HCT116 (cell line): ENCODE measurements at regions not wholly inside any gene's neighbourhood (a gene's known extent, or its start where the extent isn't known, plus 50 kb on each side); places are given as distances from the start of the nearest gene placed in this dataset.

Experiments used
- ATAC-seq: fragments of 200-7000 bp; cut with Tn5 transposase; 2 replicates; pipeline ENCODE4 v1.9.1; 2020; ENCODE audit warnings: mild to moderate bottlenecking, moderate library complexity
- BruUV-seq: library from RNA; stranded (reverse); fragments of 400-500 nt; replicated peaks from 2 replicates; lab custom pipeline; 2021; lab: Mats Ljungman, UMichigan
- CTCF ChIA-PET: fragments of 300-600 bp; sonication (Branson Sonifier 250); formaldehyde crosslinking; loops from one replicate; lab custom pipeline; 2021; ENCODE audit warnings: antibody characterized with exemption; lab: Charles Lee
- POLR2A ChIA-PET: fragments of 300-600, 350-600 bp; sonication (Branson Sonifier 250); formaldehyde crosslinking; loops from one replicate; lab custom pipeline; 2021; ENCODE audit warnings: antibody characterized with exemption; lab: Charles Lee
- RAD21 ChIA-PET, 2 experiments: fragments of 300-600 bp; sonication (Branson Sonifier 250); formaldehyde crosslinking; loops; one replicate each; lab custom pipeline; 2023; ENCODE audit warnings: low total read pairs in 2 of 2; ENCODE audit not compliant: uncharacterized antibody in 2 of 2, unreplicated experiment in 2 of 2, low non-redundant PET in 1 of 2; lab: Charles Lee
- DNase-seq: peaks from one replicate; pipeline ENCODE4 v3.0.0-alpha.2; 2010; ENCODE audit warnings: low read depth, low spot score
- H2AFZ ChIP-seq: fragments of 200-600 bp; shearing (Covaris generic), sonication (generic); 2 replicates; pipeline ENCODE4 v1.6.1; 2017; ENCODE audit warnings: low read depth, mixed run types, mixed read lengths, antibody characterized with exemption, low read length; ENCODE audit not compliant: poor library complexity, severe bottlenecking
- H3K27ac ChIP-seq: 2 replicates; pipeline ENCODE4 v1.5.1; 2012; ENCODE audit warnings: low read depth, low read length
- H3K27me3 ChIP-seq: fragments of 200-600 bp; sonication (generic); 2 replicates; pipeline ENCODE4 v1.6.1; 2016; ENCODE audit warnings: mixed run types, low read length, mixed read lengths; ENCODE audit not compliant: insufficient read depth
- H3K36me3 ChIP-seq, 2 experiments: fragments of 200-500 bp in 1 of 2; fragments of 200-600 bp in 1 of 2; sonication (Bioruptor generic) in 1 of 2; sonication (generic) in 1 of 2; 2 replicates each; pipeline versions ENCODE4 v1.5.1 to v1.6.1; 2014 to 2016; ENCODE audit warnings: low read length in 2 of 2, inconsistent platforms in 1 of 2, mixed read lengths in 1 of 2, mixed run types in 1 of 2; ENCODE audit not compliant: insufficient read depth in 2 of 2, control insufficient read depth in 1 of 2
- H3K4me1 ChIP-seq, 2 experiments: fragments of 200-600 bp in 1 of 2; sonication (generic) in 1 of 2; 2 replicates each; pipeline versions ENCODE4 v1.5.1 to v1.6.1; 2012 to 2017; ENCODE audit warnings: low read length in 2 of 2, inconsistent platforms in 1 of 2, mild to moderate bottlenecking in 1 of 2, mixed read lengths in 1 of 2, mixed run types in 1 of 2, moderate library complexity in 1 of 2; ENCODE audit not compliant: insufficient read depth in 2 of 2, control insufficient read depth in 1 of 2
- H3K4me2 ChIP-seq: fragments of 200-600 bp; sonication (generic); 2 replicates; pipeline ENCODE4 v1.6.1; 2017; ENCODE audit warnings: mixed run types, low read length, mixed read lengths
- H3K4me3 ChIP-seq, 2 experiments: fragments of 200-600 bp in 1 of 2; sonication (generic) in 1 of 2; replicated peaks in 1 of 2; 2 replicates each; pipeline ENCODE4 v1.5.1; 2011 to 2016; ENCODE audit warnings: low read length in 2 of 2, control low read depth in 1 of 2, low read depth in 1 of 2, mild to moderate bottlenecking in 1 of 2, mixed read lengths in 1 of 2, mixed run types in 1 of 2
- H3K79me2 ChIP-seq: fragments of 200-600 bp; sonication (generic); 2 replicates; pipeline ENCODE4 v1.6.1; 2017; ENCODE audit warnings: mild to moderate bottlenecking, mixed run types, low read length, moderate library complexity, mixed read lengths; ENCODE audit not compliant: insufficient read depth
- H3K9ac ChIP-seq: fragments of 200-600 bp; sonication (generic); 2 replicates; pipeline ENCODE4 v1.6.1; 2016; ENCODE audit warnings: low read length, mixed read lengths
- H3K9me2 ChIP-seq: fragments of 200-600 bp; sonication (generic), shearing (Covaris generic); 2 replicates; pipeline ENCODE4 v1.6.1; 2017; ENCODE audit warnings: mixed run types, mild to moderate bottlenecking, moderate library complexity; ENCODE audit not compliant: insufficient read depth
- H3K9me3 ChIP-seq, 2 experiments: fragments of 200-500 bp in 1 of 2; fragments of 200-600 bp in 1 of 2; sonication (Bioruptor generic) in 1 of 2; sonication (generic) in 1 of 2; 2 replicates each; pipeline ENCODE4 v1.6.1; 2014 to 2017; ENCODE audit warnings: low read length in 2 of 2, mixed read lengths in 2 of 2, inconsistent platforms in 1 of 2, low read depth in 1 of 2, mild to moderate bottlenecking in 1 of 2, mixed run types in 1 of 2, moderate library complexity in 1 of 2; ENCODE audit not compliant: control insufficient read depth in 1 of 2, insufficient read depth in 1 of 2
- H4K20me1 ChIP-seq: fragments of 200-600 bp; sonication (generic), shearing (Covaris generic); 2 replicates; pipeline ENCODE4 v1.6.1; 2017; ENCODE audit warnings: mixed run types, mild to moderate bottlenecking, moderate library complexity; ENCODE audit not compliant: insufficient read depth
- CBX3 ChIP-seq: IDR thresholded peaks from 2 replicates; pipeline ENCODE4 v1.6.1; 2012; ENCODE audit warnings: low read depth
- CEBPB ChIP-seq: IDR thresholded peaks from 2 replicates; pipeline ENCODE4 v1.6.1; 2012; ENCODE audit warnings: low read depth
- EGR1 ChIP-seq: IDR thresholded peaks from 2 replicates; pipeline ENCODE4 v1.6.1; 2012; ENCODE audit warnings: low read depth
- ELF1 ChIP-seq: IDR thresholded peaks from 2 replicates; pipeline ENCODE4 v1.6.1; 2012; ENCODE audit warnings: low read depth, borderline replicate concordance
- EZH2 ChIP-seq: fragments of 200-600 bp; sonication (generic); IDR thresholded peaks from 2 replicates; pipeline ENCODE4 v1.6.1; 2017; ENCODE audit warnings: antibody characterized with exemption, mixed run types
- FOSL1 ChIP-seq: IDR thresholded peaks from 2 replicates; pipeline ENCODE4 v1.6.1; 2012; ENCODE audit warnings: low read depth
- JUND ChIP-seq: IDR thresholded peaks from 2 replicates; pipeline ENCODE4 v1.6.1; 2012
- POLR2A ChIP-seq: IDR thresholded peaks from 2 replicates; pipeline ENCODE4 v1.7.0; 2011; ENCODE audit warnings: borderline replicate concordance; ENCODE audit not compliant: insufficient read depth, insufficient read length; ENCODE audit errors: extremely low read depth
- POLR2AphosphoS5 ChIP-seq: IDR thresholded peaks from 2 replicates; pipeline ENCODE4 v1.6.1; 2011; ENCODE audit warnings: mild to moderate bottlenecking, low read depth, low read length, moderate library complexity
- RAD21 ChIP-seq: IDR thresholded peaks from 2 replicates; pipeline ENCODE4 v1.6.1; 2012; ENCODE audit warnings: low read depth, mild to moderate bottlenecking
- REST ChIP-seq: IDR thresholded peaks from 2 replicates; pipeline ENCODE4 v1.6.1; 2012; ENCODE audit warnings: low read depth
- SP1 ChIP-seq: IDR thresholded peaks from 2 replicates; pipeline ENCODE4 v1.6.1; 2012; ENCODE audit warnings: low read depth
- TCF7L2 ChIP-seq: IDR thresholded peaks from 2 replicates; pipeline ENCODE4 v1.7.0; 2011; ENCODE audit warnings: borderline replicate concordance, inconsistent platforms; ENCODE audit not compliant: insufficient read depth, insufficient read length; ENCODE audit errors: extremely low read depth
- YY1 ChIP-seq: IDR thresholded peaks from 2 replicates; pipeline ENCODE4 v1.6.1; 2011; ENCODE audit warnings: low read length, low read depth, moderate library complexity, mild to moderate bottlenecking; ENCODE audit not compliant: insufficient replicate concordance; ENCODE audit errors: extremely low read depth
- ZFX ChIP-seq: fragments of 450-650 bp; IDR thresholded peaks from 2 replicates; pipeline ENCODE4 v1.6.1; 2017
- ZNF274 ChIP-seq: fragments of 200-500 bp; sonication (Bioruptor generic); IDR thresholded peaks from 2 replicates; pipeline ENCODE4 v1.6.1; 2014; ENCODE audit warnings: mild to moderate bottlenecking, low read depth, low read length, inconsistent platforms
- intact Hi-C: fragments of 100-400 bp; cut with micrococcal nuclease; formaldehyde crosslinking; loops from 2 replicates; pipeline ENCODE4 v1.10.0; 2022
- TF ChIP-seq, protein P1 (sequence below): IDR thresholded peaks from 2 replicates; pipeline ENCODE4 v1.6.1; 2011; ENCODE audit warnings: mild to moderate bottlenecking, low read length, moderate library complexity; ENCODE audit not compliant: insufficient replicate concordance; ENCODE audit errors: extremely low read depth
- TF ChIP-seq, protein P2 (sequence below): IDR thresholded peaks from 2 replicates; pipeline ENCODE4 v1.6.1; 2012
- TF ChIP-seq, protein P3 (sequence below), 3 experiments: fragments of 200-600 bp in 1 of 3; sonication (generic) in 1 of 3; IDR thresholded peaks in 2 of 3; conservative IDR thresholded peaks in 1 of 3; 2 replicates each; pipeline ENCODE4 v1.5.1; 2012 to 2017; ENCODE audit warnings: low read depth in 2 of 3, low read length in 2 of 3, antibody characterized with exemption in 1 of 3, borderline replicate concordance in 1 of 3, control low read depth in 1 of 3, mild to moderate bottlenecking in 1 of 3, mixed read lengths in 1 of 3, mixed run types in 1 of 3, moderate library complexity in 1 of 3; ENCODE audit not compliant: insufficient read depth in 1 of 3

DNA sequence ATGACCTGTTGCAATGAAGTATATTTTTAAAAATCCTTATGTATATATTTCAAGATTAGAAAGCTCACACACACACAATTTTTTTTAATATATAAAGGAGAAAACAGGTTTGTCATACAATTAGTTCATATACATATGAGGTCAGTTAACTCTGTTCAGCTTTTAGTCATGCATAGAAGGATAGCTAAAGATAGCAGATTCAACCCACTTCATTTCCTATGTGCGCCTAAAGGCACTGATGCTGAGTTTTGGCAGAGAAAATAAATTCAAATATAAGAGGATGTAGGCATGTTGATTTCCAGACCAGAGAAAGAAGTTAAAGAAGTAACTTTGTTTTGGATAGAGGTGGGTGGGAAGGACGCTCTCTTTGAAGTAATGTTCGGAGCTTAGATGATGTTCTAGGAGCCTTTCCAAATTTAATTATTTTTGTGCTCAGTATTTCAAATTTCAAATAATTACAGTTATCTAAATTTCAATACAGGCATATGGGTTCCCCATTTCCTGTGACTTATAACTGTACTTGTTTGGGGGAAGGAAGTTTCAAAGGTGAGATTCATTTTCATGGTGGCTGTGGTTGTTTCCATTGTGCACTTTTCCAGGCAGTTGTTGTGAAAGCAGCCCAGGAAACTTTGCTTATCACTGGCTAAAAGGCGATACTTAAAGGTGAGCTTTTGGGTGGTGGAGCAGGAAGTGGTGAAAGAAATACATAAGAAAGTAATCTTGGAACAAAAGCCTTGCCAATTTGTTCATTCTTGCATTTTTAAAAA lies 523.4 kb upstream of the FANCL start:
- TF ChIP-seq EZH2 = no peak
- no peak for TF ChIP-seq FOSL1
- TF ChIP-seq ELF1 = no peak
- no peak for TF ChIP-seq REST
- TF ChIP-seq, protein P1, sequence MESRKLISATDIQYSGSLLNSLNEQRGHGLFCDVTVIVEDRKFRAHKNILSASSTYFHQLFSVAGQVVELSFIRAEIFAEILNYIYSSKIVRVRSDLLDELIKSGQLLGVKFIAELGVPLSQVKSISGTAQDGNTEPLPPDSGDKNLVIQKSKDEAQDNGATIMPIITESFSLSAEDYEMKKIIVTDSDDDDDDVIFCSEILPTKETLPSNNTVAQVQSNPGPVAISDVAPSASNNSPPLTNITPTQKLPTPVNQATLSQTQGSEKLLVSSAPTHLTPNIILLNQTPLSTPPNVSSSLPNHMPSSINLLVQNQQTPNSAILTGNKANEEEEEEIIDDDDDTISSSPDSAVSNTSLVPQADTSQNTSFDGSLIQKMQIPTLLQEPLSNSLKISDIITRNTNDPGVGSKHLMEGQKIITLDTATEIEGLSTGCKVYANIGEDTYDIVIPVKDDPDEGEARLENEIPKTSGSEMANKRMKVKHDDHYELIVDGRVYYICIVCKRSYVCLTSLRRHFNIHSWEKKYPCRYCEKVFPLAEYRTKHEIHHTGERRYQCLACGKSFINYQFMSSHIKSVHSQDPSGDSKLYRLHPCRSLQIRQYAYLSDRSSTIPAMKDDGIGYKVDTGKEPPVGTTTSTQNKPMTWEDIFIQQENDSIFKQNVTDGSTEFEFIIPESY = no peak
- TF ChIP-seq RAD21 = no peak
- no peak for TF ChIP-seq ZNF274
- no peak for TF ChIP-seq CBX3
- TF ChIP-seq EGR1 = no peak
- TF ChIP-seq CEBPB = no peak
- TF ChIP-seq, protein P2, sequence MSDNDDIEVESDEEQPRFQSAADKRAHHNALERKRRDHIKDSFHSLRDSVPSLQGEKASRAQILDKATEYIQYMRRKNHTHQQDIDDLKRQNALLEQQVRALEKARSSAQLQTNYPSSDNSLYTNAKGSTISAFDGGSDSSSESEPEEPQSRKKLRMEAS = no peak
- TF ChIP-seq SP1 = no peak
- no peak for TF ChIP-seq TCF7L2
- TF ChIP-seq JUND = no peak
- no peak for TF ChIP-seq POLR2A
- TF ChIP-seq, protein P3, sequence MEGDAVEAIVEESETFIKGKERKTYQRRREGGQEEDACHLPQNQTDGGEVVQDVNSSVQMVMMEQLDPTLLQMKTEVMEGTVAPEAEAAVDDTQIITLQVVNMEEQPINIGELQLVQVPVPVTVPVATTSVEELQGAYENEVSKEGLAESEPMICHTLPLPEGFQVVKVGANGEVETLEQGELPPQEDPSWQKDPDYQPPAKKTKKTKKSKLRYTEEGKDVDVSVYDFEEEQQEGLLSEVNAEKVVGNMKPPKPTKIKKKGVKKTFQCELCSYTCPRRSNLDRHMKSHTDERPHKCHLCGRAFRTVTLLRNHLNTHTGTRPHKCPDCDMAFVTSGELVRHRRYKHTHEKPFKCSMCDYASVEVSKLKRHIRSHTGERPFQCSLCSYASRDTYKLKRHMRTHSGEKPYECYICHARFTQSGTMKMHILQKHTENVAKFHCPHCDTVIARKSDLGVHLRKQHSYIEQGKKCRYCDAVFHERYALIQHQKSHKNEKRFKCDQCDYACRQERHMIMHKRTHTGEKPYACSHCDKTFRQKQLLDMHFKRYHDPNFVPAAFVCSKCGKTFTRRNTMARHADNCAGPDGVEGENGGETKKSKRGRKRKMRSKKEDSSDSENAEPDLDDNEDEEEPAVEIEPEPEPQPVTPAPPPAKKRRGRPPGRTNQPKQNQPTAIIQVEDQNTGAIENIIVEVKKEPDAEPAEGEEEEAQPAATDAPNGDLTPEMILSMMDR (IDR thresholded peaks at IDR 0.05 in 2 of 3, conservative IDR thresholded peaks at IDR 0.05 in 1 of 3; ENCODE audit: borderline replicate concordance in 1 of 3, insufficient read depth in 1 of 3, low read depth in 2 of 3, low read length in 2 of 3) = no peak
- no peak for TF ChIP-seq POLR2AphosphoS5
- no peak for TF ChIP-seq ZFX
- TF ChIP-seq YY1 = no peak
- POLR2A ChIA-PET = no interaction called here
- CTCF ChIA-PET = no interaction called here
- Histone ChIP-seq H3K79me2 (no peaks in the 10 kb centered on the region), H3K9me2 (no peaks in the 10 kb centered on the region), H4K20me1 (no peaks in the 10 kb centered on the region), H3K9ac (no peak overlapping the region), H3K4me2 (no peak overlapping the region), H3K4me3 (no peak overlapping the region), H3K27me3 (peaks cover 50% of the 10 kb centered on the region), H3K9me3 (no peaks in the 10 kb centered on the region), H3K4me1 (no peaks in the 10 kb centered on the region), H3K27ac (no peak overlapping the region), H2AFZ (no peak overlapping the region), H3K36me3 (no peaks in the 10 kb centered on the region)
- RAD21 ChIA-PET = interaction anchor here in 1 of 2 experiments (1.3 kb wide), 1 partner anchor 1786 kb away, joined by 3 read pairs; no protein-coding TSS in a partner anchor
- intact Hi-C loops = loop anchor here (5.0 to 10.0 kb wide), 2 partner anchors 1788 to 1910 kb away; partner anchors contain the start of gene BCL11A
- BruUV-seq = no TSS peak
- no peak for ATAC-seq
- DNase-seq = no peak
